ENCODE measurements at regions not wholly inside any gene's neighbourhood (a gene's known extent, or its start where the extent isn't known, plus 50 kb on each side); places are given as distances from the start of the nearest gene placed in this dataset.

GRCh38 chr5:53424686-53425615, 55.5 kb upstream of the FST start:
- no peak for FAIRE-seq
- TF ChIP-seq CTCF (IDR thresholded peaks at IDR 0.05; ENCODE audit: insufficient read depth, low read length, severe bottlenecking) = no peak
- Histone ChIP-seq H3K36me3 (ENCODE audit: control insufficient read depth, insufficient read depth, low read length) (no peaks in the 10 kb centered on the region), H3K27me3 (ENCODE audit: control insufficient read depth, insufficient read depth, low read length) (no peaks in the 10 kb centered on the region), H3K4me3 (ENCODE audit: low read depth, low read length) (no peak overlapping the region)
- peak; percentile 40 for DNase-seq (ENCODE audit: low read depth)

- H3K36me3 ChIP-seq (ENCODE audit: control insufficient read depth, insufficient read depth, low read length) = no peaks in the 10 kb centered on the region
- TF ChIP-seq CTCF (IDR thresholded peaks at IDR 0.05; ENCODE audit: insufficient read depth, low read length, severe bottlenecking) = no peak
- no peaks in the 10 kb centered on the region for H3K27me3 ChIP-seq (ENCODE audit: control insufficient read depth, insufficient read depth, low read length)
- H3K4me3 ChIP-seq (ENCODE audit: low read depth, low read length) = no peak overlapping the region
- no peak for FAIRE-seq
- DNase-seq (ENCODE audit: low read depth) = no peak
Measured at GRCh38 chr5:53425687-53426511, 54.5 kb upstream of the FST start.

GRCh38 chr5:53426512-53426830, 54.0 kb upstream of the FST start:
- no peak for TF ChIP-seq CTCF (IDR thresholded peaks at IDR 0.05; ENCODE audit: insufficient read depth, low read length, severe bottlenecking)
- no peaks in the 10 kb centered on the region for H3K36me3 ChIP-seq (ENCODE audit: control insufficient read depth, insufficient read depth, low read length)
- no peak overlapping the region for H3K4me3 ChIP-seq (ENCODE audit: low read depth, low read length)
- DNase-seq (ENCODE audit: low read depth) (no peak), FAIRE-seq (no peak)
- H3K27me3 ChIP-seq (ENCODE audit: control insufficient read depth, insufficient read depth, low read length) = no peaks in the 10 kb centered on the region

- no peaks in the 10 kb centered on the region for H3K36me3 ChIP-seq (ENCODE audit: control insufficient read depth, insufficient read depth, low read length)
- FAIRE-seq (no peak), DNase-seq (ENCODE audit: low read depth) (no peak)
- H3K27me3 ChIP-seq (ENCODE audit: control insufficient read depth, insufficient read depth, low read length) = no peaks in the 10 kb centered on the region
- H3K4me3 ChIP-seq (ENCODE audit: low read depth, low read length) = no peak overlapping the region
- no peak for TF ChIP-seq CTCF (IDR thresholded peaks at IDR 0.05; ENCODE audit: insufficient read depth, low read length, severe bottlenecking)
Measured at GRCh38 chr5:53426878-53427277, 53.6 kb upstream of the FST start.

GRCh38 chr5:53427965-53428364, 52.5 kb upstream of the FST start:
- Histone ChIP-seq H3K36me3 (ENCODE audit: control insufficient read depth, insufficient read depth, low read length) (no peaks in the 10 kb centered on the region), H3K27me3 (ENCODE audit: control insufficient read depth, insufficient read depth, low read length) (no peaks in the 10 kb centered on the region), H3K4me3 (ENCODE audit: low read depth, low read length) (no peak overlapping the region)
- DNase-seq (ENCODE audit: low read depth) = no peak
- FAIRE-seq = no peak
- TF ChIP-seq CTCF (IDR thresholded peaks at IDR 0.05; ENCODE audit: insufficient read depth, low read length, severe bottlenecking) = no peak
